Kidney epithelial cell (primary cell): ENCODE measurements at regions not wholly inside any gene's neighbourhood (a gene's known extent, or its start where the extent isn't known, plus 50 kb on each side); places are given as distances from the start of the nearest gene placed in this dataset.

ENCODE experiments used
- DNase-seq: peaks from one replicate; pipeline ENCODE4 v3.0.0-alpha.2; 2010; ENCODE audit warnings: low read depth
- H3K27me3 ChIP-seq: 2 replicates; pipeline ENCODE4 v1.6.0; 2011; ENCODE audit warnings: low read length; ENCODE audit not compliant: control insufficient read depth, insufficient read depth
- H3K36me3 ChIP-seq: 2 replicates; pipeline ENCODE4 v1.5.1; 2011; ENCODE audit warnings: low read length; ENCODE audit not compliant: control insufficient read depth, insufficient read depth
- H3K4me3 ChIP-seq: 2 replicates; pipeline ENCODE4 v1.5.1; 2011; ENCODE audit warnings: low read depth, mild to moderate bottlenecking, control low read depth, low read length
- CTCF ChIP-seq: IDR thresholded peaks from 2 replicates; pipeline ENCODE4 v1.5.1; 2011; ENCODE audit warnings: mild to moderate bottlenecking, moderate library complexity, low read length, control low read depth, inconsistent platforms; ENCODE audit not compliant: insufficient read depth, poor library complexity, severe bottlenecking

GRCh38 chr2:107543793-107544192 lies 282.9 kb upstream of the RGPD4 start:
- no peak for DNase-seq
- H3K36me3 ChIP-seq: no peaks in the 10 kb centered on the region
- no peak overlapping the region for H3K4me3 ChIP-seq
- no peak for TF ChIP-seq CTCF
- H3K27me3 ChIP-seq: no peaks in the 10 kb centered on the region

GRCh38 chr2:107545066-107545465 lies 281.6 kb upstream of the RGPD4 start:
- DNase-seq: no peak
- Histone ChIP-seq H3K36me3 (no peaks in the 10 kb centered on the region), H3K4me3 (no peak overlapping the region), H3K27me3 (no peaks in the 10 kb centered on the region)
- TF ChIP-seq CTCF: no peak

GRCh38 chr2:107545851-107546250 lies 280.8 kb upstream of the RGPD4 start:
- H3K36me3 ChIP-seq: no peaks in the 10 kb centered on the region
- TF ChIP-seq CTCF: no peak
- DNase-seq: no peak
- no peaks in the 10 kb centered on the region for H3K27me3 ChIP-seq
- H3K4me3 ChIP-seq: no peak overlapping the region

- no peak for DNase-seq
- Histone ChIP-seq H3K27me3 (no peaks in the 10 kb centered on the region), H3K4me3 (no peak overlapping the region), H3K36me3 (no peaks in the 10 kb centered on the region)
- no peak for TF ChIP-seq CTCF
These were observed 278.5 kb upstream of the RGPD4 start for GRCh38 chr2:107548216-107548615.

GRCh38 chr2:107553046-107553445 lies 273.6 kb upstream of the RGPD4 start:
- no peak for TF ChIP-seq CTCF
- H3K4me3 ChIP-seq: no peak overlapping the region
- DNase-seq: no peak
- H3K27me3 ChIP-seq: no peaks in the 10 kb centered on the region
- no peaks in the 10 kb centered on the region for H3K36me3 ChIP-seq

- H3K4me3 ChIP-seq: no peak overlapping the region
- no peak for TF ChIP-seq CTCF
- no peaks in the 10 kb centered on the region for H3K27me3 ChIP-seq
- no peaks in the 10 kb centered on the region for H3K36me3 ChIP-seq
- DNase-seq: no peak
These were observed 273.2 kb upstream of the RGPD4 start for GRCh38 chr2:107553539-107553938.
